HG03045 (cell line): ENCODE measurements at regions not wholly inside any gene's neighbourhood (a gene's known extent, or its start where the extent isn't known, plus 50 kb on each side); places are given as distances from the start of the nearest gene placed in this dataset.
"Not testable (repeated sequence)": the region's sequence is repeated elsewhere in the genome, so short reads cannot be mapped to it uniquely, and the experiment has no call there.

Experiments used
- ATAC-seq: cut with Tn5 transposase; IDR thresholded peaks from one replicate; pipeline ENCODE4 v1.9.1; 2021; ENCODE audit warnings: mild to moderate bottlenecking, moderate library complexity; ENCODE audit not compliant: unreplicated experiment

DNA sequence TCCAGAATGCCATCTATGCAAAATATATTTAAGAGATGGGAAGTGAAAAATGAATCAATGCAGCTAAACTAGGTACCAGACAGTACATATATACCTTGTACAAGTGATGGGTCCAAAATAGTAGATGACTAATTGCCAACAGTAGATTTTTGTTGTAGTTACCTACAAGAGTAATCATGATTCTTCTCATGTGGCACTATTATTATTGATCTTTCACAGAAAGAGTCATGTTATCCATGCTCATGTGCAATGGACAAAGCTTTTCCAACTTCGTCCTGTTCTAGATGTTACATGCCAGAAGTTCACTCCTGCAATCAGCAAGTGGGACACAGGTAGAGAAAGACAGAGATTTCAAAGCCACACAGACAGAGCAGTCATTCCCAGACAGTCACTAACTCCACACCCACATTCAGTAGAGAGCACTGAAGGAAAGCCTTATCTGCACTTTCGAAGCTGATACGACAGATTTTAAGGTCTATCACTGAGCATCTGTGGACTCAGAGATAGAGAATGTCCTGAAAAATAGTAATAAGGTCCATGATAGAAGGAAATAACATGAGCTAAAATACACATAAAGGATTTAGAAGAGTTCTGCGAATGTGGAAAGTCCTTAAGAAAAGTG is 101.6 kb upstream of the ITPRID2 start:
- no peak for ATAC-seq

DNA sequence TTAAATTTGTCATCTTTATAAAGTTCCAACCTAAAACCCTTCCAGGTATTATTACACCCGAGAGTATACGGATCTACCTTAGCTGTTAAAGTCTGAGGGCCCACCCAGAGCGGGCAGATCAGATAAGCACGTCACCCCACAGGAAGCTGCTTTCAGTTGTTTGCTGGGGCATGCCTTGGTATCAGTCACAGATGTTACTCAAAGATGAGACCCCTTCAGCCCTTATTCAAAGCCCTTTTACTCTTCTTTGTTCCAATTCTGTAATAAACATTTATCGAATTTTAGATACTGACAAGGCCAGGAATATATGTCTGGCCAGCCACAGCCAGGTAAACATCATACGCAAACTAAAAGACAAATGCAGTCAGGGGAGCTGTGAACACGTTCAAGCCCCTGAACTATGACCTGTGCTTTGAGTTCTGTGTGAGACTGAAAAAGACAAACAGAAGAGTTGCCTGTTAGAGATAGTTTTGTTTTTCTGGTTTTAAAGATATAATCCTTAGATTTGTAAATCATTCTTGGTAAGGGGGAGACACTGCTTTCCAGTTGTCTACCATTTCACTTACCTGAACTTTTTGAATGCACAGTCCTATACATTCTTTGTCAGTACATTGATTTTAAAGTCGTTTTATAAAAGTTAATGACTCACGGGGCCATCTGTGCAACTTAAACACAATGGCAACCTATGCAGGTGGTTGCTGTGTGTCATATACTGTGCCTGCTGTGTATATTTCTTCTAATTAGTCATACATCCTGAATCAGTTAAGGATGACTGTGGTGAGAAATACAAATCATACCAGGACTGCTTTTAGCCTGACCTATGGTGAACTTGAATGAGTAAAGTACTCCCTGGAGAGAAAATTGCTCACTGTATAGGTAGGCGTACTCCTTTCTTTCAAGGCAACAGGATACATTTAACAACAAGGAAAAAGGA is 100.5 kb upstream of the ITPRID2 start:
- ATAC-seq: peak; percentile 97

- no peak for ATAC-seq
Measured at GRCh38 chr2:181792906-181793305, 98.6 kb upstream of the ITPRID2 start.

- no peak for ATAC-seq
Measured at GRCh38 chr2:181798022-181798421, 93.5 kb upstream of the ITPRID2 start.

- not testable (repeated sequence) for ATAC-seq
Measured at GRCh38 chr2:181802300-181802699, 89.2 kb upstream of the ITPRID2 start.

- ATAC-seq: not testable (repeated sequence)
Measured at GRCh38 chr2:181803903-181804799, 87.4 kb upstream of the ITPRID2 start.

DNA sequence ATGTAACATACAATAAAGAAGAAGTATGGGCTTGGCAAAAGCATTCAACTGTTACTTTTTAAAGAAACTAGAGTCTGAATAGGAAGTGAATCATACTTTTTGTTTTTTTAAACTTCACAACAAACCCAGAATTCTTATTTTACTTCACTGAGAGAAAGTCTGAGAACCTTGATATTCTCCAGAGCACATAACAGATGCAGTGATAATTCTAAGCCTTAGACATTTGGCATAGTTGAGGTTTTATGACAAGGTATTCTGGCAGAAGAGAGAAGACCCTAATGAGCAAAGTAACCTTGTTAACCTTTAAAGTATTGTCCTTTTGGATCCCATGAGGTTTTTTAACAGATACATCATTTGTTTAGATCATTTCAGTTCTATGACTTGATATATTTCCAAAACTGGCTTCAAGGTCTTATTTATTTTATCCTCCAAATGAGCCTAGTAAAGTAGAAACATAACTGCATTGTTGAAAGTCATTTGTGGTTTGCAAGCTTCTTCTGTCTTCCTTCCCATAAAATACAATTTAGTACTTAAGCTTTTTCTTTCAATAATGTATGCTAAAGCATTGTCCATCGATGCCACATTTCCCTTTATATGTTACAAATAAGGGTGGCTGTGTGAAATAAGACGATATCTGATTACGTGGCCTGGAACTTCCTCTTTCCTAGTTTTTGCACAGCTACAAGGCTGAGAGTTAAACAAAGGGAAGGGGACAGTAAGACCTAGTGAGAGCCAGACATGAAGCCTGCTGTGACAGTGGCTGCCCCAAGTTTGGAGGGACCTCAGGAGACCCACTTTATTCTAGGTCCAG is 86.1 kb upstream of the ITPRID2 start:
- no peak for ATAC-seq

DNA sequence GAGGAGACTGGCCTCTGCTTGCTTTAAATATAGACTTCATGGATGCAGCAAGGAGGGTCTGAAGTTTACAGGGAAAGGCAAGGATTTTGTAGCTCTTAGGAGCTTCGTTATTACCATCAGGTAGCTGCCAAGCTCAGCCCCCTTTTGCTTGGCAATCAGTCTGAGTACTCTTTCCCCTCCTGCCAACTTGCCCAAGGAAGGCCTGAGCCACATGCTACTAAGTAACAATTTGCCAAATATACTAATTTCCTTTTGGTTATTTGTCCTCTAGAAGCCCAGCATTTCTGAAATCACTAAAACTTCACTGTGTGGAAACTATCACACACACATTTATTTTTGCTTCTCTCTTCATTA is 85.5 kb upstream of the ITPRID2 start:
- ATAC-seq: no peak

DNA sequence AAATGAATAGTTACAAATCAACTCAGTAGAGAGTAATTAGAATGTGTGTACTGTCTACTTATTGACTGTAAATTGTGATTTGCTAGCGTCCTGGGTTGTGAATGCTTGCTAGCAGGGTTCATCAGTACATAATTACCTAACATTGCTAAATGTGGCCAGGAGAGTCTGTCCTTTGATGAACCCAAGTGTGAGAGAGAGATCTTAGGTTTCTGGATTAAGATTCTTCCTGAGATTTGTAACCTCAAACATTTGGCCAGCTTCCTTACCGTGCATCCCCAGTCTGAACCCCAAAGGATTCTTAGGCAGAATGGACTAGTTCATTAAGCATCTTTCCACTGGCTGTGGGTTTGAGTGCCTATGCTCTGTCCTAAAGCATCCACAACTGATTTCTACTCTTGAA is 84.0 kb upstream of the ITPRID2 start:
- no peak for ATAC-seq

GRCh38 chr2:181810823-181811695 is 80.5 kb upstream of the ITPRID2 start:
- ATAC-seq: no peak

DNA sequence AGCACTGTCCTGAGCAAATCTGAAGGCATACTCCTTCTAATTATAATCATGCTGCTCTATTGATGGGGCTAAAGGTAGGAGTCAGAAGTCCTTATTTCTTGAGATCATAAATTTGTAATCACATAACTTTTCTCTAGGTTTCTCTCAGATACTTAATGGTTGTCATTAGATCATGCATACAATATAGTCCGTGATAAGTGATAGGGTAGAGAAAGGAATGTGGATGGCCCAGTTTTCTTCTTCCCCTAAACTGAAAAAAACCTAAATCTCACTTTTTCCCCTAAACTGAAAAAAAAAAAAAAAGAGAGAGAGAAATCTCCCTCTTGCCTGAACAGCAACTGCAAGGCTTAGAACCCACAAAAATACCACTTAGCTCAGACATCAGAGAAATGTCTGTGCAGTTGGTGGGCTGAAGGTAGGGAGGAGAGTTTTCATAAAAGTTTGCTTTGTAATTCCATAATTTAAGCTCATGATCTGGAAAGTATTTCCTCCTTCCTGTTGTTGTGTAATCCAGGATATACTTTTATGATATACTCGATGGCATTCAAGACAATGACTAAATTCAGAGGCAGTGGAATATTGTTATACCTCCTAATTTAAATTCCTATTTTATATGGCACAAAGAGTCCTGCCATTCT is 79.3 kb upstream of the ITPRID2 start:
- no peak for ATAC-seq

GRCh38 chr2:181814057-181814491 is 77.5 kb upstream of the ITPRID2 start:
- ATAC-seq: no peak

DNA sequence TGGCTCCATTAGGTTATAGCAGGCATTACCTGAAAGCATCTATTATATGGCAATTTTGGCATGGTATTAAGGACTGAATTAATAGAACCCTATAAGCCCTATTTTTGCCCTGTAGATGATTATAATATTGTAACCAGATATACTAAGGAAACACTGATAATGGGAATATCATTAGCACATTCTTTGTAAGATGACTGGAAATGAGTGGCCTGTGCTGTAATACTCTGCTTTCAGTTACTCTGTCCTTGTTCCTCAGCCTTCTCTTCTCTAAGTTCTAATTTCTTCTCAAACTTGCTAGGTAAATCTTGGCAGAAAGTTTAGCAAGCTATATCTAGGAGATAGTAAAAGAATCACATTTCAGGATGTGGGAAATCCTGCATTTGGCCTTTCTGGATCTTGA is 74.0 kb upstream of the ITPRID2 start:
- ATAC-seq: no peak

DNA sequence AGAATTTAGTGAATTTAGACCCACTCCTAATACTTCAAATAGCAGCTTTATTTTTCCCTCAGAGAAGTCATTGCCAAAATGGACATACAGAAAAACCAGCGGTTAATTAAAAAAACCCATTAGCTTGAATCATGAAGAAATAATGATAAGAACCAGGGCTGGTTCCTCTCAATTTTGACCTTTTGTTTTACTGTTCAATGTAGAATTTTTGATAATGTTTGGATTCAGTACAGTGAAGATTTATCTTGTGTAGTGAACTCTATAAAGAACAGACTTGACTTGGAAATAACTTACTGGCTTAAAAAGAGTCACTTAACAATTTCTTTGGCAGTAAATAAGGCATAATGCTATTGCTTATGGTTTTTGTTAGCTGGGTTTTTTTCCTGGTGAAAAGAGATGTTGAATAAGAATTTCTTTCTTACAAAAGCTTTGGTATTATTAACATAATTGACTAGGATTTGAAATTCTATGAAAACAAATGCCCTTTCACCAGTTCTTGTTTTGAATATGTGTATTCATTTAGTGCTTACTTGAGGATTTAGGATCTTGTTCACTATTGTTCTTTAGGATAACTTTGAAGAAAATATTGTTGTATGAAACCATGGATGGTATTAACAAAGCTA is 73.4 kb upstream of the ITPRID2 start:
- no peak for ATAC-seq

DNA sequence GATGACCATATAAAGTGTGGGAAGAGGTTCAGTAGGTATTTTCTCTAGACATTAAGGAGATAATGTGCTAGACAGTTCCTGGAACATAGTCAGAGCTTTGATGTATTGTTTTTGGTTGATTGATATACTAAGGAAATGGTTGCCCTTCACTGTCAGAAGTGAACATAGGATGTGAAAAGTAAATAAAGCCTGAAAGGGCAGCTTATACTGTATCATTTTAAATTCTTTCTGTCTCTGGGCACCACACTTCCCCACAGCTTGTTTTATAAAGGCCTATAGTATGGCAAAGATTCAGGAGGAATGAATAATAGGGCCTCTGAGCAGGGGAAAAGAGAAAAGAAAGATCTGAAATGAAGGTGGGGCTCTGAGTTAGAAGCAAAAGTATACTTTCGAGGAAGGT is 72.7 kb upstream of the ITPRID2 start:
- no peak for ATAC-seq

GRCh38 chr2:181821049-181821448 is 70.5 kb upstream of the ITPRID2 start:
- ATAC-seq: no peak

DNA sequence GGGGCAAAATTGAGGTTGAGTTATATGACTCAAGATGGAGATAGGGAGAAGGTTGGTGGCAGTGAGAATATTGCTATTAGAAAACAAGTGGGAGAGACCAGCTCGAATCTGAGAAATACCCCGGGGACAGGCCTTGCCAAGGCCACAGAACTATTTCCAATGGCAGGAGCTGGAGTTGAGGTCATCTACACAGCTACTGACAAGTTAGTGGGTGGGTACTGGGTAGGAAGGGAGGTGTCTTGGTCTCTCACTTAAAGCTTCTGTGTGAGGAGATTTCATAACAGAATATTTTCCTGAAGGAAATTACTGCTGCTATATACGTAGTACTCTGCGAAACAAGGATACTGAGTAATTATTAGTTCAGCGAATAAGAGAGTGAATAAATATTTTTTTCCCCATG is 69.4 kb upstream of the ITPRID2 start:
- no peak for ATAC-seq

DNA sequence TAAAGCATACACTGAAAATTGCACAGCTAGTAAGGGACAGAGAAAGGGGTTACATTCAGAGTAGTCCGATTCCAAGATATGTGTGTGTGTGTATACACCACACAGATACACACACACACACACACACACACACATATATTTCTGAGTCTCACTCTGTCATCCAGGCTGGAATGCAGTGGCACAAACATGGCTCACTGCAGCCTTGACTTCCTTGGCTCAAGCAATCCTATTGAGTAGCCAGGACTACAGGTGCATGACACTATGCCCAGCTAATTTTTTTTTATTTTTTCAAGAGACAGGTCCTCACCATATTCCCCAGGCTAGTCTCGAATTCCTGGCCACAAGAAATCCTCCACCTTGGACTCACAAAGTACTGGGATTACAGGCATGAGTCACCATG is 68.1 kb upstream of the ITPRID2 start:
- no peak for ATAC-seq
